GM20000 (cell line): ENCODE measurements at regions not wholly inside any gene's neighbourhood (a gene's known extent, or its start where the extent isn't known, plus 50 kb on each side); places are given as distances from the start of the nearest gene placed in this dataset.

Experiments
- DNase-seq: peaks from one replicate; pipeline ENCODE4 v3.0.0; 2012; ENCODE audit warnings: low spot score
- CTCF ChIP-seq: IDR thresholded peaks from 2 replicates; pipeline ENCODE4 v1.5.1; 2012; ENCODE audit warnings: mild to moderate bottlenecking, control low read depth; ENCODE audit errors: extremely low read depth, missing control alignments

GRCh38 chr14:36068777-36069534 lies 107.6 kb downstream of the PTCSC3 start:
- TF ChIP-seq CTCF, result no peak
- DNase-seq, result no peak

- no peak for DNase-seq
- TF ChIP-seq CTCF, result no peak
These were observed 108.9 kb downstream of the PTCSC3 start for GRCh38 chr14:36067428-36068187.

- DNase-seq, result no peak
- no peak for TF ChIP-seq CTCF
These were observed 109.9 kb downstream of the PTCSC3 start for GRCh38 chr14:36066636-36067035.

- DNase-seq, result no peak
These were observed 110.7 kb downstream of the PTCSC3 start for GRCh38 chr14:36065831-36066230.

GRCh38 chr14:36059531-36059930 lies 117.0 kb downstream of the PTCSC3 start:
- no peak for DNase-seq

More at GRCh38 chr14:36065831-36066230, 110.7 kb downstream of the PTCSC3 start:
- no peak for TF ChIP-seq CTCF

GRCh38 chr14:36057452-36058116 lies 118.9 kb downstream of the PTCSC3 start:
- DNase-seq, result no peak
- TF ChIP-seq CTCF, result no peak

More at GRCh38 chr14:36059531-36059930, 117.0 kb downstream of the PTCSC3 start:
- TF ChIP-seq CTCF, result no peak

- no peak for TF ChIP-seq CTCF
These were observed 119.7 kb downstream of the PTCSC3 start for GRCh38 chr14:36056845-36057244.

More at GRCh38 chr14:36056845-36057244, 119.7 kb downstream of the PTCSC3 start:
- no peak for DNase-seq
